ENCODE measurements at regions not wholly inside any gene's neighbourhood (a gene's known extent, or its start where the extent isn't known, plus 50 kb on each side); places are given as distances from the start of the nearest gene placed in this dataset.

DNA sequence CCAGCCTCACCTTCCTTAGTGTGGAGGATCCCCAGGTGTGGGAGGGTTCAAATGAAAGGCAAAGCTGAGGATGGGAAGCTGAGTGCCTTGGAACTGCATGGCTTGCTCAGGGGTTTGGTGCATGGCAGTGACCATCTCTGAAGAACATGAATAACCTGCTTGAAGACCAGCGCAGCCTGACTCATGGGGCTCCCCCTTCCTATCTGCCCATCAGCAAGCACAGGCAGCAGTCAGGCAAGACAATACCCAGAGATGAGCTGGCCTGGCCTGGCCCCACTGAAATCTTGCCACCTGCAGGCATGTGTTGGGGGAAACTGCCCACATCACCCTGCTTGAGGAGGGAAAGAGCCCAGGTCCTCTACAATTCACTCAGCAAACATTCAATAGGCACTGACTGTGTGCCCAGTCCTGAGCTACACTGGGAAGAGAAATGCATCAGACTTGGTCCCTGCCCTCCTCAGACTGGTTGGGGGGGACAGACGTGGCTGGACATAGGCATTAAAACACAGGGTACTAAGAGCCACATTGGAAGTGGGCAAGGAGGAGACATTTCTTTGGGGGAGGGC, 105.0 kb upstream of the ALDH1B1 start:
- Histone ChIP-seq H2AFZ (ENCODE audit: low read depth, low read length) (no peak overlapping the region), H3K36me3 (ENCODE audit: insufficient read depth, low read length) (no peaks in the 10 kb centered on the region), H3K4me2 (ENCODE audit: insufficient read depth, low read length) (no peak overlapping the region), H3K27ac (ENCODE audit: low read length) (no peak overlapping the region), H3K27me3 (ENCODE audit: insufficient read depth, low read length, poor library complexity) (no peaks in the 10 kb centered on the region), H3K4me1 (ENCODE audit: insufficient read depth, low read length) (peaks cover 3% of the 10 kb centered on the region; the same call in 1 of the 2 replicates), H3K9me3 (ENCODE audit: insufficient read depth, low read length, severe bottlenecking) (no peaks in the 10 kb centered on the region), H4K20me1 (ENCODE audit: insufficient read depth, low read length) (no peaks in the 10 kb centered on the region), H3K4me3 (ENCODE audit: low read depth in 1 of 2, low read length in 2 of 2) (no peak overlapping the region), H3K9ac (ENCODE audit: low read depth, low read length) (no peak overlapping the region), H3K79me2 (ENCODE audit: insufficient read depth, low read length) (no peaks in the 10 kb centered on the region)
- ATAC-seq (ENCODE audit: insufficient read depth, low read depth) (no peak), DNase-seq (no peak)
- TF ChIP-seq, protein P1, sequence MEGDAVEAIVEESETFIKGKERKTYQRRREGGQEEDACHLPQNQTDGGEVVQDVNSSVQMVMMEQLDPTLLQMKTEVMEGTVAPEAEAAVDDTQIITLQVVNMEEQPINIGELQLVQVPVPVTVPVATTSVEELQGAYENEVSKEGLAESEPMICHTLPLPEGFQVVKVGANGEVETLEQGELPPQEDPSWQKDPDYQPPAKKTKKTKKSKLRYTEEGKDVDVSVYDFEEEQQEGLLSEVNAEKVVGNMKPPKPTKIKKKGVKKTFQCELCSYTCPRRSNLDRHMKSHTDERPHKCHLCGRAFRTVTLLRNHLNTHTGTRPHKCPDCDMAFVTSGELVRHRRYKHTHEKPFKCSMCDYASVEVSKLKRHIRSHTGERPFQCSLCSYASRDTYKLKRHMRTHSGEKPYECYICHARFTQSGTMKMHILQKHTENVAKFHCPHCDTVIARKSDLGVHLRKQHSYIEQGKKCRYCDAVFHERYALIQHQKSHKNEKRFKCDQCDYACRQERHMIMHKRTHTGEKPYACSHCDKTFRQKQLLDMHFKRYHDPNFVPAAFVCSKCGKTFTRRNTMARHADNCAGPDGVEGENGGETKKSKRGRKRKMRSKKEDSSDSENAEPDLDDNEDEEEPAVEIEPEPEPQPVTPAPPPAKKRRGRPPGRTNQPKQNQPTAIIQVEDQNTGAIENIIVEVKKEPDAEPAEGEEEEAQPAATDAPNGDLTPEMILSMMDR (IDR thresholded peaks at IDR 0.05; ENCODE audit: borderline replicate concordance, extremely low read depth, low read length, poor library complexity, severe bottlenecking) = no peak
- no peak for TF ChIP-seq EZH2 (IDR thresholded peaks at IDR 0.05; ENCODE audit: borderline replicate concordance, low read depth, low read length, severe bottlenecking)

GRCh38 chr9:38286766-38287165, 105.7 kb upstream of the ALDH1B1 start:
- ATAC-seq (ENCODE audit: insufficient read depth, low read depth) = no peak
- DNase-seq = no peak
- Histone ChIP-seq H2AFZ (ENCODE audit: low read depth, low read length) (no peak overlapping the region), H4K20me1 (ENCODE audit: insufficient read depth, low read length) (no peaks in the 10 kb centered on the region), H3K79me2 (ENCODE audit: insufficient read depth, low read length) (no peaks in the 10 kb centered on the region), H3K4me3 (ENCODE audit: low read depth in 1 of 2, low read length in 2 of 2) (no peak overlapping the region), H3K4me2 (ENCODE audit: insufficient read depth, low read length) (no peak overlapping the region), H3K9ac (ENCODE audit: low read depth, low read length) (no peak overlapping the region), H3K27me3 (ENCODE audit: insufficient read depth, low read length, poor library complexity) (no peaks in the 10 kb centered on the region), H3K4me1 (ENCODE audit: insufficient read depth, low read length) (peaks cover 3% of the 10 kb centered on the region; the same call in 1 of the 2 replicates), H3K27ac (ENCODE audit: low read length) (no peak overlapping the region), H3K36me3 (ENCODE audit: insufficient read depth, low read length) (no peaks in the 10 kb centered on the region), H3K9me3 (ENCODE audit: insufficient read depth, low read length, severe bottlenecking) (no peaks in the 10 kb centered on the region)
- no peak for TF ChIP-seq EZH2 (IDR thresholded peaks at IDR 0.05; ENCODE audit: borderline replicate concordance, low read depth, low read length, severe bottlenecking)
- TF ChIP-seq, protein P1 (IDR thresholded peaks at IDR 0.05; ENCODE audit: borderline replicate concordance, extremely low read depth, low read length, poor library complexity, severe bottlenecking) = no peak

DNA sequence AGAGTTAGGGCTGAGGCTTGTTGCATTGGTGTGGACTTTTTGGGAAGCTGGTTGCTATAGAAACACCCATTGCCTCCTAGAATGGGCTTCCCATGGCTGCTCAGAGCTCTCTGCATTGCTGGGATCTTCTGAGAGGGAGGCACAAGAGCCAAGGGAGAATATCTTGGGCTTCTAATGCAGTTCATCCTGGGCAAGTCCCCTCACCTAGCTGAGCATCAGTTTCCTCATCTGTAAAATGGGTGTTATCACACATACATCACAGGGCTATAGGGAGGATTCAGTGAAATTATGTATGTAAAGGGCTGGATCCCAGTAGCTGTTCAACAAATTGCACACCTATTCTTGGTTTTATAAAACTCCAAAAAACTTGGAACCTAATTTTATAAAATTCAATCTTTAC, 106.1 kb upstream of the ALDH1B1 start:
- H3K9ac ChIP-seq (ENCODE audit: low read depth, low read length) = no peak overlapping the region
- H3K4me3 ChIP-seq (ENCODE audit: low read depth in 1 of 2, low read length in 2 of 2) = no peak overlapping the region
- DNase-seq (no peak), ATAC-seq (ENCODE audit: insufficient read depth, low read depth) (no peak)
- no peak overlapping the region for H2AFZ ChIP-seq (ENCODE audit: low read depth, low read length)
- no peaks in the 10 kb centered on the region for H3K36me3 ChIP-seq (ENCODE audit: insufficient read depth, low read length)
- H3K4me2 ChIP-seq (ENCODE audit: insufficient read depth, low read length) = no peak overlapping the region
- no peaks in the 10 kb centered on the region for H4K20me1 ChIP-seq (ENCODE audit: insufficient read depth, low read length)
- H3K79me2 ChIP-seq (ENCODE audit: insufficient read depth, low read length) = no peaks in the 10 kb centered on the region
- no peaks in the 10 kb centered on the region for H3K27me3 ChIP-seq (ENCODE audit: insufficient read depth, low read length, poor library complexity)
- no peaks in the 10 kb centered on the region for H3K9me3 ChIP-seq (ENCODE audit: insufficient read depth, low read length, severe bottlenecking)
- peaks cover 3% of the 10 kb centered on the region; the same call in 1 of the 2 replicates for H3K4me1 ChIP-seq (ENCODE audit: insufficient read depth, low read length)
- TF ChIP-seq EZH2 (IDR thresholded peaks at IDR 0.05; ENCODE audit: borderline replicate concordance, low read depth, low read length, severe bottlenecking) = no peak
- TF ChIP-seq, protein P1 (IDR thresholded peaks at IDR 0.05; ENCODE audit: borderline replicate concordance, extremely low read depth, low read length, poor library complexity, severe bottlenecking) = no peak
- H3K27ac ChIP-seq (ENCODE audit: low read length) = no peak overlapping the region

Data from DND-41 (cell line).